AG10803 (cell line): ENCODE measurements at regions not wholly inside any gene's neighbourhood (a gene's known extent, or its start where the extent isn't known, plus 50 kb on each side); places are given as distances from the start of the nearest gene placed in this dataset.

Experiments used
- DNase-seq: peaks from one replicate; pipeline ENCODE4 v3.0.0; 2010; ENCODE audit warnings: low read depth
- H3K4me3 ChIP-seq: 2 replicates; pipeline ENCODE4 v1.5.1; 2011; ENCODE audit warnings: mild to moderate bottlenecking, low read length, control low read depth
- CTCF ChIP-seq: conservative IDR thresholded peaks from 2 replicates; pipeline ENCODE4 v1.5.1; 2011; ENCODE audit warnings: mild to moderate bottlenecking, low read length, control low read depth, inconsistent platforms

GRCh38 chr18:24704946-24705630, 244.7 kb downstream of the HRH4 start:
- DNase-seq: peak; percentile 74

GRCh38 chr18:24710474-24710873, 250.0 kb downstream of the HRH4 start:
- DNase-seq: no peak
- H3K4me3 ChIP-seq: no peak overlapping the region
- no peak for TF ChIP-seq CTCF

More at GRCh38 chr18:24704946-24705630, 244.7 kb downstream of the HRH4 start:
- TF ChIP-seq CTCF: no peak
- H3K4me3 ChIP-seq: no peak overlapping the region

GRCh38 chr18:24719791-24720190, 259.4 kb downstream of the HRH4 start:
- H3K4me3 ChIP-seq: no peak overlapping the region
- DNase-seq: no peak
- TF ChIP-seq CTCF: no peak

DNA sequence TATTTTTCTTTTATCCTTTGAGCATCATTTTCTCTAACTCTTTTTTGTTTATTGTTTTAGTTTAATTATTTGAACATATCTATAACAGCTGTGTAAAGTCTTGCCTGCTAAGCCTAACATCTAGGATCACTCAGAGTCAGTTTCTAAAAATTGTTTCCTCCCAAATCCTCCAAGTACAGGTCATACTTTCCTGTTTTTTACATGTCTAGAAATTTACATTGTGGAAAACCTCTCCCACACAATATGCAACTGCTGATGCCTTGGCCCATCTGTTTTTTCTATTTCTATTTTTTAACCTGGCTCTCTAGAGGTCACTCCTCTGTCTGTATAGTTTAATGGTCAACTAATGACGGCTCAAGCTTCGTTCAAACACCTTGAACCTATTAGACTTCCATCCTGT, 261.0 kb downstream of the HRH4 start:
- TF ChIP-seq CTCF: no peak
- H3K4me3 ChIP-seq: no peak overlapping the region
- no peak for DNase-seq

DNA sequence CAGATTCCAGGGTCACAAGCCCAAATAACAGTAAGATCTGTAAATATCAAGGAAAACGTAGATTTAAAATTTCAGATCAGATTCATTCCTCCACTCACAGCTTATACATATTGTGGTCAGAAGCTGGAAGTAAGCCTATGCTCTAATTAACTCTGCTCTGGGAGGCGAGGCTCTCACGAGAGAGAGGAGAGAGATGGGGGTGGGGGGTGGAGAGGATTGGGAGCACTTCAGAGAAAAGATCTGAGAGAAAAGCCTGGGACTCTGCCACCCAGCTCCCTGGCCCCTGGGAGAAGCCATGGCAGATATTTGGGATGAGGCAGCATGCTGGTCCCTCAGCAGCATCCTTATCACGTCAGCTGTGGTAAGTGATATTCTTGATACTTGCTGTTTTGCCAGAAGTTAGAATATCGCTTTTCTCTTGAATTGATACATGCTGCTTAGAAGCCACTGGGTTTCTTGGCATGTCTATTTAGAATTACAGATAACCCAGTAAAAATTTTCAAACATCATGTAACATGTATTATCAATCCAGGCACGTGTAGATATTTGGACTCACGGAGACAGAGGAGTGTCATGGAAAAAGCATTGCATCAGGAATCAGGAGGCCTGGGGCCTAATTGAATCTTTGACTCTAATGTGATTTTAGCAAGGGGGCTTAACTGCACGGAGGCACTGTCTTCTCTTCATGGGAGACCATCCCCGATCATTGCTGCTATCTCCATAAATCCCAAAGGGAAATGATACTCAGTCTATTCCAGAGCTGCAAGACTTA, 265.4 kb downstream of the HRH4 start:
- TF ChIP-seq CTCF: no peak
- H3K4me3 ChIP-seq: no peak overlapping the region
- DNase-seq: no peak

- TF ChIP-seq CTCF: peak; percentile 94
- peak overlapping the region; percentile 39 for H3K4me3 ChIP-seq
- DNase-seq: peak; percentile 80
Observed at GRCh38 chr18:24726727-24727492, 266.5 kb downstream of the HRH4 start.

- DNase-seq: no peak
- TF ChIP-seq CTCF: no peak
- H3K4me3 ChIP-seq: no peak overlapping the region
Observed at GRCh38 chr18:24727685-24728084, 267.2 kb downstream of the HRH4 start.
